GM21786 (cell line): ENCODE measurements at regions not wholly inside any gene's neighbourhood (a gene's known extent, or its start where the extent isn't known, plus 50 kb on each side); places are given as distances from the start of the nearest gene placed in this dataset.

Experiments used
- ATAC-seq: cut with Tn5 transposase; IDR thresholded peaks from one replicate; pipeline ENCODE4 v1.9.1; 2021; ENCODE audit not compliant: unreplicated experiment

GRCh38 chr4:134276476-134276875 lies 74.9 kb upstream of the PABPC4L start:
- ATAC-seq = no peak

DNA sequence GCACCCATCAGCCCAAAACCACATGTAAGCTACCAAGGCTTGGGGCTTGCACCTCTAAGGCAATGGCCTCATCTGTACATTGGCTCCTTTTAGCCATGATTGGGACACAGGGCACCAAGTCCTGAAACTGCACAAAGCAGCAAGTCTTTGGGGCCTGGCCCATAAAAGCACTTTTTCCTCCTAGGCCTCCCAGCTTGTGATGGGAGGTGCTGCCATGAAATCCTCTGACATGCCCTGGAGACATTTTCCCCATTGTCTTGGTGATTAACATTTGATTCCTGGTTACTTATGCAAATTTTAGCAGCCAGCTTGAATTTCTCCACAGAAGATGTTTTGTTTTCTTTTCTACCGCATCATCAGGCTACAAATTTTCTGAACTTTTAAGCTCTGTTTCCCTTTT lies 58.5 kb upstream of the PABPC4L start:
- ATAC-seq = no peak
